ENCODE measurements at regions not wholly inside any gene's neighbourhood (a gene's known extent, or its start where the extent isn't known, plus 50 kb on each side); places are given as distances from the start of the nearest gene placed in this dataset.

DNA sequence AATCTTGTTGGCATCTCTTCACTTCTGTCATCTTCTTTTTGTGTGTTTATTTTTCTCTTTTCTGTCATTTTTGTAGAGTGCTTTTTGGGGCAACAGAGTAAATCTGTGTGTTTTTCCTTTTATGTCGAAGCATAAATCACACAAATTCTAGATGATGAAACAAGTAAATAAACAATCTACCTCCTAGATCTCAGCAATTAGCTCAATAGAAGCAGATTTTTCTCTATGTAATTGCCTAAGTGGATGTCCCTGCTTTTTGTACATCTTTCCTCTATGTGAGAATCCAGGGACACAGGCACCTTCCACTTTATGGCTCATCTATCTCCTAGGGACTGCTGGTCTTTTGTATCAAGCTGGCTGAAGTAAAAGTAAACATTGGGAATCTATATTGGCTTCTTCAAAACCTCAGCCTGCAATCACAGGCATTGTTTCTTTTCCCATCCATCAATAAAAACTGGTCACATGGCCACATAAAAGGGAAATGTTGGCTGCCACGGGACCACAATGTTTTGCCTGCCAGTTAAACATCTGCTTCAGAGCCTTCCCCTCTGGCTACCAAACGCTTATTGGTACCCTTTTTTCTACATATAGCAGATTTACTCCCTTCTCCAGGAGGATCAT lies 323.8 kb downstream of the LMO7 start:
- TF ChIP-seq POLR2A (IDR thresholded peaks at IDR 0.05) = no peak
- TF ChIP-seq CTCF (IDR thresholded peaks at IDR 0.05) = no peak

Measured in ovary (tissue), 3 donors.